ENCODE measurements at regions not wholly inside any gene's neighbourhood (a gene's known extent, or its start where the extent isn't known, plus 50 kb on each side); places are given as distances from the start of the nearest gene placed in this dataset.

DNA sequence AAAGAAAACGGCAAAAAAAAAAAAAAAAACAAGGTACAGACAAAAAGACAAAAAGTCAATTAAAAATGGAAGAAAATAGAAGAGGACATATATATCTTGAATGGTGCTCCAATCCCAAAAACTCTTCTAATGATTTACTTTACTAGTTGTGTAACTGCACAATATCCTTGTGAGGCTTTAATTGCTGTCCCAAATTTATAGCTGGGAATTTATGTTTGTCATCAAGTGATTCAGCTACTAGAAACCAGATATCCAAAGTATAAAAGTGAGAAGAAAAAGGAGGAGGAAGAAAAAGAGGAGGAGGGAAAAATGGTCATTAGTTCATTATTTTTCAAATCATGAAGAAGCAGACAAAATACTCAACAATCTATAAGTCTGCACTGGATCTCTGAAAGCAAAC is 150.8 kb upstream of the ARPP21 start:
- intact Hi-C loops (cut with micrococcal nuclease): no loop called here
- no peak for DNase-seq
- Mint-ChIP-seq H3K9me3 (ENCODE audit: insufficient read depth) (no peaks in the 10 kb centered on the region), H3K27me3 (no peaks in the 10 kb centered on the region), H3K27ac (no peak overlapping the region), H3K4me3 (no peak overlapping the region), H3K4me1 (peaks cover 2% of the 10 kb centered on the region)
- Histone ChIP-seq H3K9ac (ENCODE audit: low read length) (no peak overlapping the region), H4K20me1 (ENCODE audit: control insufficient read depth, insufficient read depth, low read length, poor library complexity, severe bottlenecking) (no peaks in the 10 kb centered on the region), H3K79me2 (ENCODE audit: control insufficient read depth, insufficient read depth, low read length) (no peaks in the 10 kb centered on the region), H3K27me3 (replicated peaks in 1 of 4; ENCODE audit: control extremely low read depth in 1 of 4, control insufficient read depth in 3 of 4, insufficient read depth in 4 of 4, low read length in 3 of 4) (no peaks in the 10 kb centered on the region), H3K4me3 (ENCODE audit: control extremely low read depth in 1 of 5, extremely low read depth in 1 of 5, insufficient read depth in 1 of 5, low read depth in 2 of 5, low read length in 4 of 5) (no peak overlapping the region), H2AFZ (ENCODE audit: insufficient read depth, low read depth, low read length, poor library complexity, severe bottlenecking) (no peak overlapping the region), H3K4me2 (replicated peaks; ENCODE audit: low read depth, low read length, poor library complexity, severe bottlenecking) (no peak overlapping the region), H3K27ac (ENCODE audit: low read length in 2 of 2) (no peak overlapping the region), H3K9me3 (ENCODE audit: control extremely low read depth in 1 of 3, control insufficient read depth in 2 of 3, insufficient read depth in 1 of 3, low read length in 2 of 3) (no peaks in the 10 kb centered on the region), H3K4me1 (ENCODE audit: control insufficient read depth in 2 of 2, insufficient read depth in 2 of 2, low read length in 2 of 2) (no peaks in the 10 kb centered on the region), H3K36me3 (replicated peaks in 1 of 2; ENCODE audit: control extremely low read depth in 1 of 2, control insufficient read depth in 1 of 2, extremely low read depth in 1 of 2, insufficient read depth in 2 of 2, low read length in 1 of 2) (no peaks in the 10 kb centered on the region)
- ATAC-seq (ENCODE audit: low read depth): no peak
- ChIA-PET CTCF (interaction anchor here (1.3 kb wide), 1 partner anchor 420 kb away, joined by 4 read pairs; no protein-coding TSS in a partner anchor), POLR2A (no interaction called here)
- WGBS (ENCODE audit: insufficient coverage): no CpG with 5 or more reads among the region's 1 CpG
- no peak for TF ChIP-seq EZH2 (IDR thresholded peaks at IDR 0.05; ENCODE audit: borderline replicate concordance, insufficient read depth, low read depth, low read length, poor library complexity, severe bottlenecking)
- TF ChIP-seq, protein P1, sequence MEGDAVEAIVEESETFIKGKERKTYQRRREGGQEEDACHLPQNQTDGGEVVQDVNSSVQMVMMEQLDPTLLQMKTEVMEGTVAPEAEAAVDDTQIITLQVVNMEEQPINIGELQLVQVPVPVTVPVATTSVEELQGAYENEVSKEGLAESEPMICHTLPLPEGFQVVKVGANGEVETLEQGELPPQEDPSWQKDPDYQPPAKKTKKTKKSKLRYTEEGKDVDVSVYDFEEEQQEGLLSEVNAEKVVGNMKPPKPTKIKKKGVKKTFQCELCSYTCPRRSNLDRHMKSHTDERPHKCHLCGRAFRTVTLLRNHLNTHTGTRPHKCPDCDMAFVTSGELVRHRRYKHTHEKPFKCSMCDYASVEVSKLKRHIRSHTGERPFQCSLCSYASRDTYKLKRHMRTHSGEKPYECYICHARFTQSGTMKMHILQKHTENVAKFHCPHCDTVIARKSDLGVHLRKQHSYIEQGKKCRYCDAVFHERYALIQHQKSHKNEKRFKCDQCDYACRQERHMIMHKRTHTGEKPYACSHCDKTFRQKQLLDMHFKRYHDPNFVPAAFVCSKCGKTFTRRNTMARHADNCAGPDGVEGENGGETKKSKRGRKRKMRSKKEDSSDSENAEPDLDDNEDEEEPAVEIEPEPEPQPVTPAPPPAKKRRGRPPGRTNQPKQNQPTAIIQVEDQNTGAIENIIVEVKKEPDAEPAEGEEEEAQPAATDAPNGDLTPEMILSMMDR (IDR thresholded peaks at IDR 0.05): no peak

GRCh38 chr3:35492841-35493240 is 146.5 kb upstream of the ARPP21 start:
- no peak overlapping the region for H2AFZ ChIP-seq (ENCODE audit: insufficient read depth, low read depth, low read length, poor library complexity, severe bottlenecking)
- TF ChIP-seq, protein P1 (IDR thresholded peaks at IDR 0.05): no peak
- no peak for TF ChIP-seq EZH2 (IDR thresholded peaks at IDR 0.05; ENCODE audit: borderline replicate concordance, insufficient read depth, low read depth, low read length, poor library complexity, severe bottlenecking)
- H3K79me2 ChIP-seq (ENCODE audit: control insufficient read depth, insufficient read depth, low read length): no peaks in the 10 kb centered on the region
- Mint-ChIP-seq H3K4me1 (no peaks in the 10 kb centered on the region), H3K9me3 (ENCODE audit: insufficient read depth) (no peaks in the 10 kb centered on the region), H3K4me3 (no peak overlapping the region), H3K27ac (no peak overlapping the region), H3K27me3 (no peaks in the 10 kb centered on the region)
- H3K4me2 ChIP-seq (replicated peaks; ENCODE audit: low read depth, low read length, poor library complexity, severe bottlenecking): no peak overlapping the region
- H3K36me3 ChIP-seq (replicated peaks in 1 of 2; ENCODE audit: control extremely low read depth in 1 of 2, control insufficient read depth in 1 of 2, extremely low read depth in 1 of 2, insufficient read depth in 2 of 2, low read length in 1 of 2): no peaks in the 10 kb centered on the region
- H3K27me3 ChIP-seq (replicated peaks in 1 of 4; ENCODE audit: control extremely low read depth in 1 of 4, control insufficient read depth in 3 of 4, insufficient read depth in 4 of 4, low read length in 3 of 4): no peaks in the 10 kb centered on the region
- no peaks in the 10 kb centered on the region for H3K4me1 ChIP-seq (ENCODE audit: control insufficient read depth in 2 of 2, insufficient read depth in 2 of 2, low read length in 2 of 2)
- H3K4me3 ChIP-seq (ENCODE audit: control extremely low read depth in 1 of 5, extremely low read depth in 1 of 5, insufficient read depth in 1 of 5, low read depth in 2 of 5, low read length in 4 of 5): no peak overlapping the region
- ChIA-PET POLR2A (no interaction called here), CTCF (no interaction called here)
- no peaks in the 10 kb centered on the region for H4K20me1 ChIP-seq (ENCODE audit: control insufficient read depth, insufficient read depth, low read length, poor library complexity, severe bottlenecking)
- no peak overlapping the region for H3K27ac ChIP-seq (ENCODE audit: low read length in 2 of 2)
- no peak for ATAC-seq (ENCODE audit: low read depth)
- intact Hi-C loops (cut with micrococcal nuclease): no loop called here
- no peak for DNase-seq
- H3K9ac ChIP-seq (ENCODE audit: low read length): no peak overlapping the region
- no CpG with 5 or more reads among the region's 2 CpGs for WGBS (ENCODE audit: insufficient coverage)
- no peaks in the 10 kb centered on the region for H3K9me3 ChIP-seq (ENCODE audit: control extremely low read depth in 1 of 3, control insufficient read depth in 2 of 3, insufficient read depth in 1 of 3, low read length in 2 of 3)
